A673 (cell line): ENCODE measurements at regions not wholly inside any gene's neighbourhood (a gene's known extent, or its start where the extent isn't known, plus 50 kb on each side); places are given as distances from the start of the nearest gene placed in this dataset.

Experiments
- BruUV-seq: library from RNA; stranded (reverse); fragments of 400-500 nt; replicated peaks from 2 replicates; lab custom pipeline; 2021; lab: Mats Ljungman, UMichigan
- CTCF ChIA-PET: fragments of 300-600 bp; sonication (Branson Sonifier 250); formaldehyde crosslinking; loops from one replicate; lab custom pipeline; 2022; ENCODE audit warnings: antibody characterized with exemption; lab: Charles Lee
- POLR2A ChIA-PET: fragments of 300-600 bp; sonication (Branson Sonifier 250); formaldehyde crosslinking; loops from one replicate; lab custom pipeline; 2022; ENCODE audit warnings: antibody characterized with exemption; ENCODE audit not compliant: low non-redundant PET; lab: Charles Lee
- DNase-seq: peaks from one replicate; pipeline ENCODE4 v3.0.0-alpha.2; 2015; ENCODE audit warnings: low spot score
- H3K27ac ChIP-seq: fragments of 200-600 bp; sonication (generic); 2 replicates; pipeline ENCODE4 v1.5.1; 2016; ENCODE audit warnings: mixed run types, low read depth, mild to moderate bottlenecking, mixed read lengths, antibody characterized with exemption, low read length; ENCODE audit not compliant: poor library complexity, severe bottlenecking
- H3K27me3 ChIP-seq: fragments of 200-600 bp; sonication (generic); replicated peaks from 2 replicates; pipeline ENCODE4 v1.6.1; 2017; ENCODE audit warnings: mixed run types, low read depth, mild to moderate bottlenecking, mixed read lengths, antibody characterized with exemption, low read length; ENCODE audit not compliant: insufficient read depth, poor library complexity
- H3K36me3 ChIP-seq: fragments of 200-600 bp; sonication (generic); 2 replicates; pipeline ENCODE4 v1.6.1; 2016; ENCODE audit warnings: mixed run types, mild to moderate bottlenecking, mixed read lengths, antibody characterized with exemption, low read length; ENCODE audit not compliant: insufficient read depth, poor library complexity, severe bottlenecking
- H3K4me1 ChIP-seq: fragments of 200-600 bp; sonication (generic); 2 replicates; pipeline ENCODE4 v1.6.1; 2017; ENCODE audit warnings: mixed run types, mild to moderate bottlenecking, mixed read lengths, antibody characterized with exemption, low read length; ENCODE audit not compliant: insufficient read depth, poor library complexity, severe bottlenecking
- H3K4me3 ChIP-seq: fragments of 200-600 bp; sonication (generic); 2 replicates; pipeline ENCODE4 v1.5.1; 2016; ENCODE audit warnings: low read depth, mixed run types, mild to moderate bottlenecking, mixed read lengths, low read length; ENCODE audit not compliant: poor library complexity, severe bottlenecking
- H3K9me3 ChIP-seq: fragments of 200-600 bp; sonication (generic); 2 replicates; pipeline ENCODE4 v1.6.1; 2016; ENCODE audit warnings: mixed run types, low read depth, mild to moderate bottlenecking, mixed read lengths, antibody characterized with exemption, low read length; ENCODE audit not compliant: poor library complexity, severe bottlenecking
- CTCF ChIP-seq: fragments of 300-800, 200-600 bp; sonication (generic); conservative IDR thresholded peaks from 2 replicates; pipeline ENCODE4 v1.5.1; 2017; ENCODE audit warnings: low read depth, mild to moderate bottlenecking, antibody characterized with exemption, low read length, moderate library complexity, mixed read lengths
- EZH2 ChIP-seq: fragments of 200-600 bp; sonication (generic); IDR thresholded peaks from 2 replicates; pipeline ENCODE4 v1.6.1; 2017; ENCODE audit warnings: borderline replicate concordance, low read depth, mild to moderate bottlenecking, mixed read lengths, antibody characterized with exemption, low read length; ENCODE audit not compliant: poor library complexity, severe bottlenecking
- intact Hi-C: fragments of 100-400 bp; cut with micrococcal nuclease; formaldehyde crosslinking; loops from one replicate; pipeline ENCODE4 v1.10.0; 2022; ENCODE audit not compliant: unreplicated experiment

GRCh38 chr2:156752042-156752441 is 315.9 kb downstream of the GPD2 start:
- H3K4me3 ChIP-seq: no peak overlapping the region
- TF ChIP-seq CTCF: no peak
- no peak for TF ChIP-seq EZH2
- H3K4me1 ChIP-seq: no peaks in the 10 kb centered on the region
- ChIA-PET POLR2A (no interaction called here), CTCF (no interaction called here)
- no peaks in the 10 kb centered on the region for H3K36me3 ChIP-seq
- no peaks in the 10 kb centered on the region for H3K27me3 ChIP-seq
- intact Hi-C loops: no loop called here
- no peaks in the 10 kb centered on the region for H3K9me3 ChIP-seq
- BruUV-seq: no TSS peak
- DNase-seq: no peak
- H3K27ac ChIP-seq: no peak overlapping the region

- H3K4me1 ChIP-seq: no peaks in the 10 kb centered on the region
- H3K27ac ChIP-seq: no peak overlapping the region
- no peaks in the 10 kb centered on the region for H3K27me3 ChIP-seq
- ChIA-PET CTCF (no interaction called here), POLR2A (no interaction called here)
- BruUV-seq: no TSS peak
- TF ChIP-seq EZH2 (no peak), CTCF (no peak)
- H3K4me3 ChIP-seq: no peak overlapping the region
- DNase-seq: no peak
- H3K36me3 ChIP-seq: no peaks in the 10 kb centered on the region
- no peaks in the 10 kb centered on the region for H3K9me3 ChIP-seq
- intact Hi-C loops: no loop called here
Measured at GRCh38 chr2:156753766-156754165, 317.6 kb downstream of the GPD2 start.

GRCh38 chr2:156756516-156756915 is 320.3 kb downstream of the GPD2 start:
- no peak overlapping the region for H3K4me3 ChIP-seq
- POLR2A ChIA-PET: no interaction called here
- TF ChIP-seq CTCF (no peak), EZH2 (no peak)
- H3K27me3 ChIP-seq: no peaks in the 10 kb centered on the region
- no peaks in the 10 kb centered on the region for H3K4me1 ChIP-seq
- CTCF ChIA-PET: no interaction called here
- no peak for DNase-seq
- intact Hi-C loops: no loop called here
- no TSS peak for BruUV-seq
- no peaks in the 10 kb centered on the region for H3K9me3 ChIP-seq
- no peak overlapping the region for H3K27ac ChIP-seq
- H3K36me3 ChIP-seq: no peaks in the 10 kb centered on the region
